DND-41 (cell line): ENCODE measurements at regions not wholly inside any gene's neighbourhood (a gene's known extent, or its start where the extent isn't known, plus 50 kb on each side); places are given as distances from the start of the nearest gene placed in this dataset.

Source experiments
- CTCF ChIP-seq: IDR thresholded peaks from 2 replicates; pipeline ENCODE4 v1.5.1; 2012; ENCODE audit warnings: borderline replicate concordance, low read length, moderate library complexity, mild to moderate bottlenecking; ENCODE audit not compliant: poor library complexity, severe bottlenecking; ENCODE audit errors: extremely low read depth
- EZH2 ChIP-seq: IDR thresholded peaks from 3 replicates; pipeline ENCODE4 v1.6.1; 2012; ENCODE audit warnings: borderline replicate concordance, low read depth, mild to moderate bottlenecking, moderate library complexity, low read length, inconsistent platforms; ENCODE audit not compliant: severe bottlenecking

- no peak for TF ChIP-seq CTCF
- no peak for TF ChIP-seq EZH2
Measured at GRCh38 chr4:124904723-124905388, 192.3 kb upstream of the ANKRD50 start.
